ENCODE measurements at regions not wholly inside any gene's neighbourhood (a gene's known extent, or its start where the extent isn't known, plus 50 kb on each side); places are given as distances from the start of the nearest gene placed in this dataset.

DNA sequence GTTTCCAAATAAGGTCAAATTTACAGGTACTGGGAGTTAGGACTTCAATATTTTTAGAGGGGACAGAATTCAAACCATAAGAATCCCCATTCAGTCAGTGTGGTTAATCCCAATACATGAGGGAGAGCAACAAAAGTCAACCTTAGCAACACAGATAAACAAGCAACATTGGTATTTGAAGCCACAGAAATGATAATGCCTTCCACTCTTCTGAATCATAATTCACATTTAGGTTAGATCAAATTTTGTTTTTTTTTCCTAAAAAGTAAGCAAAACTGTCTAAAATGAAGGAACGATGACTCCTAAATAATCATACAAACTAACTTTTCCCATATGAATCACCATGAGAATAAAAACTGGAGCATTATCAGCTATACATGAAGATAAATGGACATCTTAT lies 246.0 kb upstream of the TENT5A start:
- TF ChIP-seq, protein P1, sequence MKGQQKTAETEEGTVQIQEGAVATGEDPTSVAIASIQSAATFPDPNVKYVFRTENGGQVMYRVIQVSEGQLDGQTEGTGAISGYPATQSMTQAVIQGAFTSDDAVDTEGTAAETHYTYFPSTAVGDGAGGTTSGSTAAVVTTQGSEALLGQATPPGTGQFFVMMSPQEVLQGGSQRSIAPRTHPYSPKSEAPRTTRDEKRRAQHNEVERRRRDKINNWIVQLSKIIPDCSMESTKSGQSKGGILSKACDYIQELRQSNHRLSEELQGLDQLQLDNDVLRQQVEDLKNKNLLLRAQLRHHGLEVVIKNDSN (IDR thresholded peaks at IDR 0.05): no peak
- no peak for TF ChIP-seq YY1 (IDR thresholded peaks at IDR 0.05; ENCODE audit: low read depth)
- no peak for TF ChIP-seq TAF1 (IDR thresholded peaks at IDR 0.05; ENCODE audit: low read depth)
- no peak for TF ChIP-seq TEAD4 (IDR thresholded peaks at IDR 0.05)
- TF ChIP-seq NFIC (IDR thresholded peaks at IDR 0.05): no peak
- TF ChIP-seq EGR1 (IDR thresholded peaks at IDR 0.05): no peak
- no peak for TF ChIP-seq CEBPB (IDR thresholded peaks at IDR 0.05)
- TF ChIP-seq EP300 (IDR thresholded peaks at IDR 0.05; ENCODE audit: borderline replicate concordance): no peak
- TF ChIP-seq TCF12 (IDR thresholded peaks at IDR 0.05; ENCODE audit: low read depth): no peak
- TF ChIP-seq RAD21 (IDR thresholded peaks at IDR 0.05; ENCODE audit: low read depth): no peak
- TF ChIP-seq FOXM1 (IDR thresholded peaks at IDR 0.05; ENCODE audit: borderline replicate concordance, low read depth): no peak
- TF ChIP-seq, protein P2, sequence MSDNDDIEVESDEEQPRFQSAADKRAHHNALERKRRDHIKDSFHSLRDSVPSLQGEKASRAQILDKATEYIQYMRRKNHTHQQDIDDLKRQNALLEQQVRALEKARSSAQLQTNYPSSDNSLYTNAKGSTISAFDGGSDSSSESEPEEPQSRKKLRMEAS (IDR thresholded peaks at IDR 0.05): no peak
- TF ChIP-seq ZBTB7A (IDR thresholded peaks at IDR 0.05; ENCODE audit: low read depth): no peak
- TF ChIP-seq CREB1 (IDR thresholded peaks at IDR 0.05; ENCODE audit: low read depth): no peak
- TF ChIP-seq, protein P3, sequence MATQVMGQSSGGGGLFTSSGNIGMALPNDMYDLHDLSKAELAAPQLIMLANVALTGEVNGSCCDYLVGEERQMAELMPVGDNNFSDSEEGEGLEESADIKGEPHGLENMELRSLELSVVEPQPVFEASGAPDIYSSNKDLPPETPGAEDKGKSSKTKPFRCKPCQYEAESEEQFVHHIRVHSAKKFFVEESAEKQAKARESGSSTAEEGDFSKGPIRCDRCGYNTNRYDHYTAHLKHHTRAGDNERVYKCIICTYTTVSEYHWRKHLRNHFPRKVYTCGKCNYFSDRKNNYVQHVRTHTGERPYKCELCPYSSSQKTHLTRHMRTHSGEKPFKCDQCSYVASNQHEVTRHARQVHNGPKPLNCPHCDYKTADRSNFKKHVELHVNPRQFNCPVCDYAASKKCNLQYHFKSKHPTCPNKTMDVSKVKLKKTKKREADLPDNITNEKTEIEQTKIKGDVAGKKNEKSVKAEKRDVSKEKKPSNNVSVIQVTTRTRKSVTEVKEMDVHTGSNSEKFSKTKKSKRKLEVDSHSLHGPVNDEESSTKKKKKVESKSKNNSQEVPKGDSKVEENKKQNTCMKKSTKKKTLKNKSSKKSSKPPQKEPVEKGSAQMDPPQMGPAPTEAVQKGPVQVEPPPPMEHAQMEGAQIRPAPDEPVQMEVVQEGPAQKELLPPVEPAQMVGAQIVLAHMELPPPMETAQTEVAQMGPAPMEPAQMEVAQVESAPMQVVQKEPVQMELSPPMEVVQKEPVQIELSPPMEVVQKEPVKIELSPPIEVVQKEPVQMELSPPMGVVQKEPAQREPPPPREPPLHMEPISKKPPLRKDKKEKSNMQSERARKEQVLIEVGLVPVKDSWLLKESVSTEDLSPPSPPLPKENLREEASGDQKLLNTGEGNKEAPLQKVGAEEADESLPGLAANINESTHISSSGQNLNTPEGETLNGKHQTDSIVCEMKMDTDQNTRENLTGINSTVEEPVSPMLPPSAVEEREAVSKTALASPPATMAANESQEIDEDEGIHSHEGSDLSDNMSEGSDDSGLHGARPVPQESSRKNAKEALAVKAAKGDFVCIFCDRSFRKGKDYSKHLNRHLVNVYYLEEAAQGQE (IDR thresholded peaks at IDR 0.05; ENCODE audit: low read depth): no peak

DNA sequence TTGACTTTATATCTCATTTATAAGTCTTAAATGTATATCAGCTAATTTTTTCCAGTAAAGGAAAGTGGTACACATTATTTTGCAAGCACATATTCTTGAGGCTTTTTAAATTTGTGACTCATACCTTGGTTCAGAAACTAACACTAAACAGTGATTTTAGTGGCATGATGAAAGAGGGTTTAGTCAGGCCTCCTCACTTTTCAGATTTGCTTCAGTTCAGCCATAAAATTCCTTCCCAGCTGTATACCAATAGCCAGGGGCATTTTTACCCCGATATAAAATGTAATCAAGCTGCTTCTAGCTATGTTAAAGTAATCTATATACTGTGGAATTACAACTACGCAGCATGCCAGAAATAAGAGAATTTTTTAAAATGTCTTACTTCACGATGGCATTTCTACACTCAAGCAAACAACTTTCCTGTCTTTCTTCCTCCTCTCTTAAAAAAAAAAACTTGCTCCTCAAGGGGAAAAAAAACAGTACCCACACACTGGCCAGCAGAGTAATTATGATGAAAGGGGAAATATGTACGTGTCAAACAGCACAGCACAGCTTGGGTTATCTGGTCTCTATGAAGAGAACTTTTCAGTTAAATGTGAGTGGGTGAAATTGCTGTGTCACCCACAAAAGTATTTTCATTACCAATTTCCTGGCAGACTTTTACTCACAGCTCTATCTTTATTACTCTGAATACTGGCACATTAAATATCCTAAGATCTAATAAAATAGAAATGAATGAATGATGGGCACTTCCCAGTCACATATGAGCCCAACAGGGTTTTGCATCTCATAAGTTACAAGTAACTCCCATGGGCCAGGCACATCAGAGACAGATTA lies 244.8 kb upstream of the TENT5A start:
- no peak for TF ChIP-seq EP300 (IDR thresholded peaks at IDR 0.05; ENCODE audit: borderline replicate concordance)
- TF ChIP-seq CREB1 (IDR thresholded peaks at IDR 0.05; ENCODE audit: low read depth): no peak
- TF ChIP-seq CEBPB (IDR thresholded peaks at IDR 0.05): no peak
- TF ChIP-seq ZBTB7A (IDR thresholded peaks at IDR 0.05; ENCODE audit: low read depth): no peak
- TF ChIP-seq, protein P3 (IDR thresholded peaks at IDR 0.05; ENCODE audit: low read depth): no peak
- TF ChIP-seq FOXM1 (IDR thresholded peaks at IDR 0.05; ENCODE audit: borderline replicate concordance, low read depth): no peak
- TF ChIP-seq, protein P1 (IDR thresholded peaks at IDR 0.05): no peak
- TF ChIP-seq YY1 (IDR thresholded peaks at IDR 0.05; ENCODE audit: low read depth): no peak
- TF ChIP-seq TEAD4 (IDR thresholded peaks at IDR 0.05): no peak
- TF ChIP-seq TAF1 (IDR thresholded peaks at IDR 0.05; ENCODE audit: low read depth): no peak
- TF ChIP-seq, protein P2 (IDR thresholded peaks at IDR 0.05): no peak
- no peak for TF ChIP-seq NFIC (IDR thresholded peaks at IDR 0.05)
- TF ChIP-seq EGR1 (IDR thresholded peaks at IDR 0.05): no peak
- no peak for TF ChIP-seq RAD21 (IDR thresholded peaks at IDR 0.05; ENCODE audit: low read depth)
- TF ChIP-seq TCF12 (IDR thresholded peaks at IDR 0.05; ENCODE audit: low read depth): no peak

DNA sequence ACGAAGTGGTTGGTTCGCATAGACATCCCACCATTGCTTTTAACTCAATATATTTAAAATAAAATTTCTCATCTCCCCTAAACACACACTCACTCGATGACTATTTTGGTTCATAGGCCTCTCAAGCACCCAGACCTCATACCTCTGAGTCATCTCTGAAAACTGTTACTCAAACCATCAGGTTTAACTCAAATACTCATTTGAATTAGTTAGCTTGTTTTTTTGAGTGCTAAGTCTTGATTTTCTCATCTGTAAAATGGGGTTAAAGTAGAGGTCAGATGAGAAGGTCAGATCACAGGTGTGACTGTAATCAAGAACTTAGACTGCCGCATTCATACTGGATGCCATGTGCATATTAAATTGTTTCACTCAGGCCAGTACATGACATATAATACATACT lies 243.9 kb upstream of the TENT5A start:
- TF ChIP-seq NFIC (IDR thresholded peaks at IDR 0.05) (no peak), TAF1 (IDR thresholded peaks at IDR 0.05; ENCODE audit: low read depth) (no peak), FOXM1 (IDR thresholded peaks at IDR 0.05; ENCODE audit: borderline replicate concordance, low read depth) (no peak), YY1 (IDR thresholded peaks at IDR 0.05; ENCODE audit: low read depth) (no peak), RAD21 (IDR thresholded peaks at IDR 0.05; ENCODE audit: low read depth) (no peak), CREB1 (IDR thresholded peaks at IDR 0.05; ENCODE audit: low read depth) (no peak), ZBTB7A (IDR thresholded peaks at IDR 0.05; ENCODE audit: low read depth) (no peak), EGR1 (IDR thresholded peaks at IDR 0.05) (no peak), TEAD4 (IDR thresholded peaks at IDR 0.05) (no peak)

DNA sequence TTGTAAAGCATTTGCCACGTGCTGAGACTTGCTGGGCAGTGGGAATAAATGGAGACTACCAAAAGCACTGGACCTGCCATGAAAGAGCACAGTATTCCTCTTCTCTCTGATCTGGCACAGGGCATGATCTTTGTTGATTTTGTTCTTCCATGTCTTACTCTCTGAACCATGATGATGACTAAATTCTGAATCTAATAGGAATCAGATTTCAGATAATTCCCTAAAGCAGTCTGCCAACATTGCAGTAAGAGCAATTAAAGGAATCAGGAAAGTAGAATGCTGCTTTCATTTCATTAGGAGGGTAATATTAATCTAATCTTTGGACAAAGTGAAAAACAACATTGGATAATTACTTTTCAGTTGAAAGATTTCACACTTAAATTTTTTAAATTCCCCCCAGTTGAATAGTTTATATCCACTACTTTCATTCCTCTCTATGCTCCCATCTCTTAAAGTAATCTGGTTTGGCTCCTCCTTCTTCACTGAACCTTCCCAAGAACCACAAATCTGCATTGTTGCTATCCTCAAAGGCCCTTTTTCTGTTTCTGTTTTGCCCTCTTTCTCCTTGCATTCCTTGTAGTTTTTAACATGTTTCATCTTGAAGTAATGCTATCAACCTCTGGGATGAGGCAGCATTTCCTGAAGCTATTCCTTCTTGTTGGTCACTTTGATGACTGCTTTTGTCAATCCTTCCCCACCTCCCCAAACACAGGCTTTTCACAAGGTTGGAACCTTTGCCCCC lies 243.2 kb upstream of the TENT5A start:
- TF ChIP-seq CREB1 (IDR thresholded peaks at IDR 0.05; ENCODE audit: low read depth): no peak
- TF ChIP-seq, protein P2 (IDR thresholded peaks at IDR 0.05): no peak
- no peak for TF ChIP-seq EGR1 (IDR thresholded peaks at IDR 0.05)
- TF ChIP-seq RAD21 (IDR thresholded peaks at IDR 0.05; ENCODE audit: low read depth): no peak
- TF ChIP-seq, protein P1 (IDR thresholded peaks at IDR 0.05): no peak
- no peak for TF ChIP-seq EP300 (IDR thresholded peaks at IDR 0.05; ENCODE audit: borderline replicate concordance)
- no peak for TF ChIP-seq TEAD4 (IDR thresholded peaks at IDR 0.05)
